Mesothelial cell of epicardium (in vitro differentiated cells): ENCODE measurements at regions not wholly inside any gene's neighbourhood (a gene's known extent, or its start where the extent isn't known, plus 50 kb on each side); places are given as distances from the start of the nearest gene placed in this dataset.

Experiments
- DNase-seq, 2 experiments: peaks; one replicate each; pipeline ENCODE4 v3.0.0; 2021; ENCODE audit warnings: low spot score in 2 of 2; ENCODE audit not compliant: unreplicated experiment in 2 of 2
- H3K27ac Mint-ChIP-seq: 2 replicates; pipeline ENCODE4 v1.8.0; 2021; ENCODE audit warnings: mixed read lengths
- H3K27me3 Mint-ChIP-seq: 2 replicates; pipeline ENCODE4 v1.8.0; 2021; ENCODE audit warnings: low read depth, mixed read lengths
- H3K36me3 Mint-ChIP-seq: 2 replicates; pipeline ENCODE4 v1.8.0; 2021; ENCODE audit warnings: mixed read lengths
- H3K4me1 Mint-ChIP-seq: 2 replicates; pipeline ENCODE4 v1.8.0; 2021; ENCODE audit warnings: mixed read lengths
- H3K4me3 Mint-ChIP-seq: 2 replicates; pipeline ENCODE4 v1.8.0; 2021; ENCODE audit warnings: mild to moderate bottlenecking, moderate library complexity, mixed read lengths
- H3K9me3 Mint-ChIP-seq: 2 replicates; pipeline ENCODE4 v1.8.0; 2021; ENCODE audit warnings: mixed read lengths
- TF ChIP-seq, protein P1 (sequence below): fragments of 200-600 bp; sonication (generic); IDR thresholded peaks from one replicate; pipeline ENCODE4 v1.5.0; 2021; ENCODE audit warnings: antibody characterized with exemption; ENCODE audit not compliant: unreplicated experiment

DNA sequence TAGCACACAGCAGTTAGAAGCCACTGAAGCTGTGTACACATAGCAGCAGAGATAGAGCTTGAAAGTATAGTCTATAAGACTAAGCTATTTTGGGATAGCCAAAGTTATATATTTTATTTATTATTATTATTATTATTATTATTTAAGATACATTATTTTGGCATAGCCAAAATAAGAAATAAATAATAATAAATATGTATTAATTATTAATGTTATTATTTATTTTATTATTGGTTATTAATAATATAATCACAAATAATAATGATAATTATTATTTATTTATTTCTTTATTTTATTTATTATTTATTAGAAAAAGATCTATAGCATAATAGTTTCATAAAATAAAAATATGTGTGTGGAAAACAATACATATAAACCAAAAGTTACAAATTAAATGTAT lies 107.2 kb upstream of the FOXK1 start:
- H3K36me3 Mint-ChIP-seq, result no peaks in the 10 kb centered on the region
- peaks cover 4% of the 10 kb centered on the region for H3K27me3 Mint-ChIP-seq
- H3K27ac Mint-ChIP-seq, result no peak overlapping the region
- TF ChIP-seq, protein P1, sequence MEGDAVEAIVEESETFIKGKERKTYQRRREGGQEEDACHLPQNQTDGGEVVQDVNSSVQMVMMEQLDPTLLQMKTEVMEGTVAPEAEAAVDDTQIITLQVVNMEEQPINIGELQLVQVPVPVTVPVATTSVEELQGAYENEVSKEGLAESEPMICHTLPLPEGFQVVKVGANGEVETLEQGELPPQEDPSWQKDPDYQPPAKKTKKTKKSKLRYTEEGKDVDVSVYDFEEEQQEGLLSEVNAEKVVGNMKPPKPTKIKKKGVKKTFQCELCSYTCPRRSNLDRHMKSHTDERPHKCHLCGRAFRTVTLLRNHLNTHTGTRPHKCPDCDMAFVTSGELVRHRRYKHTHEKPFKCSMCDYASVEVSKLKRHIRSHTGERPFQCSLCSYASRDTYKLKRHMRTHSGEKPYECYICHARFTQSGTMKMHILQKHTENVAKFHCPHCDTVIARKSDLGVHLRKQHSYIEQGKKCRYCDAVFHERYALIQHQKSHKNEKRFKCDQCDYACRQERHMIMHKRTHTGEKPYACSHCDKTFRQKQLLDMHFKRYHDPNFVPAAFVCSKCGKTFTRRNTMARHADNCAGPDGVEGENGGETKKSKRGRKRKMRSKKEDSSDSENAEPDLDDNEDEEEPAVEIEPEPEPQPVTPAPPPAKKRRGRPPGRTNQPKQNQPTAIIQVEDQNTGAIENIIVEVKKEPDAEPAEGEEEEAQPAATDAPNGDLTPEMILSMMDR, result no peak
- no peak for DNase-seq
- peaks cover 9% of the 10 kb centered on the region for H3K9me3 Mint-ChIP-seq
- H3K4me1 Mint-ChIP-seq, result no peaks in the 10 kb centered on the region
- H3K4me3 Mint-ChIP-seq, result no peak overlapping the region

DNA sequence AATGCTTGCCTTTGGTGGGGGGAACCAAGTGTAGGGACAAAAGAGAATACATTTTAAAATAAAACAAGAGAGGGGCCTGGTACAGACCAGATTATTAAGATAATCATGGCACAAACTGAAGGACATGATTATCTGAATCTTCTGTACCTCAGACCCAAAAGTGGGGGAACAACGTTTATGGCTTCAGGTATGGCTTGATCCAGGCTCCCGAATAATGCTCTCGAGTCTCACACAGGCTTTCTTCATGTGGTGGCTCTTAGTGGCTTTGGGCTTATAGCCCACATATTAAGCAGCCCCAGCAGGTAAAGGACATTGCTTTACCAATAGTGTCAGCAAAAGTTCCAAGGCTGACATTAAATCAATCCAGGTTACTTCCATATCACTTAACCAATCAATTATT lies 106.8 kb upstream of the FOXK1 start:
- TF ChIP-seq, protein P1, result no peak
- no peaks in the 10 kb centered on the region for H3K36me3 Mint-ChIP-seq
- DNase-seq, result no peak
- no peaks in the 10 kb centered on the region for H3K4me1 Mint-ChIP-seq
- H3K9me3 Mint-ChIP-seq, result peaks cover 9% of the 10 kb centered on the region
- H3K27ac Mint-ChIP-seq, result no peak overlapping the region
- H3K27me3 Mint-ChIP-seq, result peaks cover 5% of the 10 kb centered on the region
- no peak overlapping the region for H3K4me3 Mint-ChIP-seq

DNA sequence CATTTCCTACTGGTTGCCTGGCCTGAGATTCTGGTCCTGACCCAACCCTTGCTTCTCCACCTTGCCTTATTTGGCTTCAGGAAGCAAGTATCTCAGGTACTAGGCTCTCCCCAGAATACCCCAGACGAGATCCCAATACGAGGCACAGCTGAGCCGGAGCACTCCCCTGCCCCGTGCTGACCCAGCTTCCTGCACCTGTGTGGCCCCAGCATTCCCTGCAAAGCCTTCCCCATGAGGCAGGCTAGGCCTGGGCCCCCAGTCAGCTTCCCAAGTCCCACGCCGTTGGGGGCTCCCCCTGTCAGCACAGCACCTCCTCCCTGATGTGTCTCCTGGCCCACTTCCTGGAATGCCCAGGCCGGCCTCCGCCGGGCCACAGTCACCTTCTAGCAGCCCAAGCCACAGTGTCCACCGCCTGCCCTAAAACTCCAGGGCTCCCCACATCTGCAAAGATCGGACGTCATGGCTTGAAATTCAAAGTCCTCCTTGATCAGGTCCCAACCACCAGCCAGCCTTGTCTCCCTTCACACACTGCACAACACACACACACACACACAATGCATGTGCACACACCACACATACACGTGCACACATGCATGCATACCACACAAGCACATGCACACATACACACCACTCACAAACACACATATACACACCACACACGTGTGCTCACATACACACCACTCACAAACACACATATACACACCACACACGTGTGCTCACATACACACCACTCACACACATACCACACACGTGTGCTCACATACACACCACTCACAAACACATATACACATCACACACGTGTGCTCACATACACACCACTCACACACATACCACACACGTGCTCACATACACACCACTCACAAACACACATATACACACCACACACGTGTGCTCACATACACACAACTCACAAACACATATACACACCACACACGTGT lies 78.9 kb upstream of the FOXK1 start:
- Mint-ChIP-seq H3K27ac (no peak overlapping the region), H3K36me3 (no peaks in the 10 kb centered on the region), H3K4me1 (no peaks in the 10 kb centered on the region), H3K4me3 (no peak overlapping the region), H3K9me3 (no peaks in the 10 kb centered on the region), H3K27me3 (peaks cover 12% of the 10 kb centered on the region)
- TF ChIP-seq, protein P1, result no peak
- no peak for DNase-seq

DNA sequence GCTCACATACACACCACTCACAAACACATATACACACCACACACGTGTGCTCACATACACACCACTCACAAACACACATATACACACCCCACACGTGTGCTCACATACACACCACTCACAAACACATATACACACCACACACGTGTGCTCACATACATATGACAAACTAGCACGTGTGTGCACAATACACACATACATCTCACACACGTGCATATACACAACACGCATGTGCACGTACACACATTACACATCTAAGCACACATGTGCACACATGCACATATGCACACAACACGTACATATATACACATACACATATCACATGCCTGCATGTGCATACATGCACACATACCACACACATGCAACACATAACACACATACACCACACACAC lies 78.3 kb upstream of the FOXK1 start:
- Mint-ChIP-seq H3K27me3 (peaks cover 12% of the 10 kb centered on the region), H3K4me1 (no peaks in the 10 kb centered on the region), H3K36me3 (no peaks in the 10 kb centered on the region), H3K9me3 (no peaks in the 10 kb centered on the region), H3K4me3 (no peak overlapping the region), H3K27ac (no peak overlapping the region)
- no peak for DNase-seq
- TF ChIP-seq, protein P1, result no peak

DNA sequence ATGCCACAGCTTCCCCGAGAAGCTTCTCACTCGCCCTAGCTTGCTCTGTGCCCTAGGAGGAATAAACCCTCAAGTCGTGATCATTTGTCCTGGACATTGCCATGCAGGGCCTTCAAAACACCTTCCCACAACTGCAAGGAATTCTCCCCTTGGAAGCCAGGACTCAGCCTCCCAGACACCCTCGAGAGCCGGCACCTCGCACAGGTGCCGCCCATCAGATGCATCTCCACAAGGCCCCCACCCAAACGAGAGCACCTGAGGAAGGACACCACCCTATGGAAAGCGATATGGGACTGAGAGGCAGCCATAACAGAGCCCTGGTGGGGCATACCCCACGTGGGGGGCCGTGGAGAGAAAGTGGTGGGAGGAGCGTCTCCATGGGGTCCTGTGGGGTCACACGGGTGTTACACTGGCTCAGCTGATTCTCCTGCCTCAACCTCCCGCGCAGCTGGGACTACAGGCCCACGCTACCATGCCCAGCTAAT lies 77.6 kb upstream of the FOXK1 start:
- DNase-seq, result no peak
- no peaks in the 10 kb centered on the region for H3K4me1 Mint-ChIP-seq
- peaks cover 12% of the 10 kb centered on the region for H3K27me3 Mint-ChIP-seq
- no peak overlapping the region for H3K27ac Mint-ChIP-seq
- H3K4me3 Mint-ChIP-seq, result no peak overlapping the region
- no peaks in the 10 kb centered on the region for H3K36me3 Mint-ChIP-seq
- no peaks in the 10 kb centered on the region for H3K9me3 Mint-ChIP-seq
- TF ChIP-seq, protein P1, result no peak
